Stomach (tissue), 4 donors: ENCODE measurements at regions not wholly inside any gene's neighbourhood (a gene's known extent, or its start where the extent isn't known, plus 50 kb on each side); places are given as distances from the start of the nearest gene placed in this dataset.

Experiments used
- CTCF ChIP-seq, 7 experiments: fragments of 450-650 bp in 4 of 7; fragments of 200-600 bp in 3 of 7; sonication (generic) in 3 of 7; IDR thresholded peaks; one replicate each; pipeline ENCODE4 v1.5.1; 2016 to 2019; ENCODE audit warnings: antibody characterized with exemption in 7 of 7, control low read depth in 2 of 7, mild to moderate bottlenecking in 1 of 7
- EP300 ChIP-seq: sonication (generic); formaldehyde crosslinking; IDR thresholded peaks from one replicate; pipeline ENCODE4 v1.6.1; 2017; ENCODE audit warnings: antibody characterized with exemption
- POLR2A ChIP-seq, 4 donors: fragments of 450-650 bp; IDR thresholded peaks; one replicate each; pipeline ENCODE4 v1.6.1; 2016; ENCODE audit warnings: antibody characterized with exemption in 4 of 4, control low read depth in 2 of 4, mild to moderate bottlenecking in 1 of 4, moderate library complexity in 1 of 4
- POLR2AphosphoS5 ChIP-seq, 3 donors: sonication (generic); formaldehyde crosslinking; IDR thresholded peaks; one replicate each; pipeline ENCODE4 v1.6.1; 2016; ENCODE audit warnings: antibody characterized with exemption in 3 of 3

GRCh38 chr5:40359832-40360231 is 319.9 kb upstream of the PTGER4 start:
- no peak for TF ChIP-seq POLR2A (IDR thresholded peaks at IDR 0.05)
- TF ChIP-seq POLR2AphosphoS5 (IDR thresholded peaks at IDR 0.05) = no peak
- no peak for TF ChIP-seq CTCF (IDR thresholded peaks at IDR 0.05)
- TF ChIP-seq EP300 = no peak
